Effector CD4-positive, alpha-beta T cell (primary cell): ENCODE measurements at regions not wholly inside any gene's neighbourhood (a gene's known extent, or its start where the extent isn't known, plus 50 kb on each side); places are given as distances from the start of the nearest gene placed in this dataset.

Experiments
- DNase-seq: peaks from one replicate; pipeline ENCODE4 v3.0.0-alpha.2; 2020

DNA sequence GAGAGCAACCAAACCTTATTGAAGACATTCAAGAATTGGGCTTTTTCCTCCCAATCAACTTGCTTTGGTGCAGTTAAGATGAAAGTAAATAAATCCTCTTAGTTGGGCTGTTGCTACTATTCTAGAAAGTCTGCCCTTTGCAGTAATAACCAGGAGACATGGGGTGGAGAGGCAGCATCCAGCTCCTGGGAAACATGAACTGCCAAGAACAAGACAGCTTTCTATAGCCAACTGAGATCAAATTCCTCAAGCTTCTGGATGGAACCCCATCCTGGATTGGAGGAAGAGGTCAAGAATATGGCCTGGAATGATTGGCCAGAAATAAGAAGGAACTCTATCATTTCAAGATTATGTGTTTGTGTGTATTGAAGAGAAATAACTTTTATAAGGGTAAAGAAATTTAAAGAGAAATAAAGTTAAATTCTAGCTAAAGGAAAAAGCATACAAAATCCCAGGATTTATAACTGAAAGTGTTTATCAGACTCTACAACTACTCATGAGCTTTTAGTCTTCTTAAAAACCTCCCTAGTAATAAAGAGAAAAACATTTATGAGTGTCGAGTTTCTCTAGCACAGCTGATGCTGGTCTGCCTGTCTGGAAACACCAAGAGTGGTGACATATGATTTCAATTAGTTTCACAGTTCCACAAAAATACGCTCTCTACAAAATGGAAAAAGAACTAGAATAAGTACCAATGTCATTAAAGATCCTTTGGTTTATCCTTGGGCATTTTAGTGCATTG lies 70.1 kb upstream of the COL1A2 start:
- DNase-seq, result no peak

DNA sequence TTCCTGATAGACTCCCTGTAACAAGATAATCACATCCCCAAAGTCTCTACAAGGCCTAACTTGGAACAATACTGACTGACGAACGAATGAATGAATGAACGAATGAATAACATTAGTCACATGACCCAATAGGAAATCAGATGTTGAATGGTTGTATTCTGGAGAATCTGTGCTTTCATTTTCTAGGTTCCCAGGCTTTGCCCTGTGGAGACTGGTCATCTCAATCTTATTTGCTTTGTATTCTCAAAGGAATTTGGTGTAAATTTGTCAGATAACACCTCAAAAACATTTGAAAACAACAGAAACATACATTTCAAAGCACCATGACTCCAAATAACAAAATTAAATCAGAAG lies 69.6 kb upstream of the COL1A2 start:
- DNase-seq, result no peak

DNA sequence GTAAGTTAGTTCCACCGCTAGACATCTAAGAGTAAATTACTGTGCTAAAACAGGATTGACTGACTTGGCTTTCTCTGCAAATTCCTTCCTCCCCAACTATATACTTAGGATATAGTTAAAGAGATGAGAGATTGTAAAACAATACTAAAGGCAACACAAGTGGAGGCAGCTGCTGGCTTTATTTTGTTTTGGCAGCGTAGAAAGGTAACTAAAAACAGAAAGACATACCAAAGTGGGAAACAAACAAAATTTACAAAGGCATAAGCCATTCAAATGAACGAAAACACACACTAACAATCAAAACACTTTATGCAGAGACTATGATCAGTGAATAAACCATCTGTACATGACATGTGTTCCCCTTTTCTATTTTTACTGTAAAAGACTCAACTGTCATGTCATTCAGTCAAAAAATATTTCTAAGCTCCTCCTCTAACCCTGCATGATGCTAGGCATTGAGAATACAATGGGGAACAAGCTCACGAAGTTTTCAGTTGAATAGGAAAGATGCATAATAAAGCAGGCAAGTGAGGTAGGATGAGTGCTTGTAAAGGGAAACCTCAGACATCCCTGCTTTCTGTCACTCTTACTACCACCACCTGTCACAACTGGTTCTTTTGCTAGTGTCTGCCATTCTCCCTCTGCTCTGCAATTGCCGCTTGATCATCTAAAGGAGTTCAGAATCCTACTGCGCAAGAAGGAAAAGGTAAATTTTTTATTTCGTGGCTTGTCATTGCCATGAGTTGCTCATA lies 64.2 kb upstream of the COL1A2 start:
- no peak for DNase-seq

DNA sequence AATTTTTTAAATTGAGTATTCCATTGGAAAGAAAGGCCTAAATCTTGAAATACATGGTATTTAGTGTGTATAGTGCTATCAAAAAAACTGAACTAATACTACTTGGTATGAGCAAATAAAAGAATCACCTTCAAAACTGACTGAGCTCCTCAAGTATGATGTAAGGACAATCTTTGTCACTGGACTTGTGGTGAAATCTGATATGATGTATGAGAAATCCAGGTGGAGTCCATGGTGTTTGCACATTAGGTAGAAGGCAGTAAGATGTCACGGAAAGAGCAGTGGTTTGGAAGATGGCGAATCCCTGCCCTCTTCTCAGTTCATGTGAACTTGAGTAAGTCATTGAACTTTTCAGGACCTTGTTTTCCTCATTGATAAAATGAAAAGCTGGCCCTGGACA lies 62.1 kb upstream of the COL1A2 start:
- DNase-seq, result no peak

DNA sequence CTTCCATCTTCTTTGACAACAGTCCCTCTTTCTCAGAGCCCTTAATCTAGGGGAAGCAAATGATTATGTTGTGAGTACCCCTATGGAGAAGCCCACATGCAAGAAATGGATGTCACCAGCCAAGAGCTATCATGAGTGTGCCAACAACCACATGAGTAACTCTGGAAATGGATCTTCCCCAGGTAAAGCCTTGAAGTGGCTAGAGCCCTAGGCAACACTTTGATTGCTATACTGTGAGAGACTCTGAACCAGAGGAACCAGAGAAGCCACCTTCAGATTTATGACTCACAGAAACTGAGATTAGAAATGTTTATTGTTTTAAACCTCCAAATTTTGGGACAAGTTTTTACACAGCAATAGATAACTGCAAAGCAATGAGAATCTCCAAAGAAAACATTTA lies 60.9 kb upstream of the COL1A2 start:
- DNase-seq, result no peak

DNA sequence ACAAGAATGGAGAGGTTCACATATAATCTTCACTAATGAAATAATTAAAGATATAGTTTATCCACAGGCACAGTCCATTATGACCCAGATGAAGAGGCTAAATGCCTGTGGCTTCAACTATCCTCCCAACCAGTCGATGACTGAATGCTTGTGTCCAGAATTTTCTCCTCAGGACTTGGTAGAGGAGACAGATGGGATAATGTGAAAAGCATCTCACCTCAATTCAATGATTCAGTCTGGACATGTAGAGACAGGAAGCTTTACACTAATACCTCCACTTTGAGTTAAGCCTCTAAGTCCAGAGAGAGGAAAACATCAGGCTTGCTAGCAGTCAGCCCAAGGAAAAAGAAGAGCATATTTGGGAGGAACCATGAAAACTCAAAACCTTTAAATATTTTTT lies 59.1 kb upstream of the COL1A2 start:
- DNase-seq, result no peak

DNA sequence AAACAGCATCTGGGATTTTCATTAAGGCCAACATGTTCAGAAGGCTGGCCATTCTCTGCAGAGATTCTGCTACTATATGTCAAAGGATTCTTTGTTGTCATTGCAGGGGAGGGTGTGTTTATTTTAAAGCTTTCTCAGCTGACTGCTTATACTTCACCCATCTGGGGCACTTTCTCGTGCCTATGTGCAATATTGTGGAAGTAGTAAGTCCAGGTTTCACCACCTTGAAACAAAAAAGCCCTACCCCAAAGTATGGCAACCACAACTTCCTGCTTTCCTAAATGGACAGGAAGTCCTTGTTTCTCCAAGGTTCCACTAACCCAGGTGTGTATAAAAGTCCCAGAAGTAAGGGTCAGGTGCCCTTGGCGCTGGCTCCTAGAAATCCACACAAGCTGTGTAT lies 58.7 kb upstream of the COL1A2 start:
- no peak for DNase-seq

DNA sequence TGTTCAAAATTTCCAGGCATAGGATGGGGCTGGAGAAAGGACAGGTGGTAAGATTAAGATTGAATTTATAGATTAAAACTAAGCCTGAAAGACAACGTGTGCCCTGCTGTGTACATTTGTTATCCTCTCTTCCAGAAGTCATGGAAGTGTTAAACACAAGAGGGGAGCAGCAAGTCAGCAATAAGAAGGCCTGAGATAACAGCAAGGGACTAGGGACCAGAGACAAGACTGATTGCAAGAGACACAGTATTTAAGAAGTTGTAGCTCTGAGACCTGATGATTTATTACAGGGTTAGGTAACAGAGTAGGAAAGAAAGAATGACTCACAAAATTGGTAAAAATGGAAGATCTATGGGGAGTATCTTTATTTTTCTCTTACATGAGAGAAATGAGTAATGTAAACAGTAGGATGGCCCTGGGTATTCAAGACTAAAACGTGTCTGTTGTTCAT lies 55.7 kb upstream of the COL1A2 start:
- no peak for DNase-seq

DNA sequence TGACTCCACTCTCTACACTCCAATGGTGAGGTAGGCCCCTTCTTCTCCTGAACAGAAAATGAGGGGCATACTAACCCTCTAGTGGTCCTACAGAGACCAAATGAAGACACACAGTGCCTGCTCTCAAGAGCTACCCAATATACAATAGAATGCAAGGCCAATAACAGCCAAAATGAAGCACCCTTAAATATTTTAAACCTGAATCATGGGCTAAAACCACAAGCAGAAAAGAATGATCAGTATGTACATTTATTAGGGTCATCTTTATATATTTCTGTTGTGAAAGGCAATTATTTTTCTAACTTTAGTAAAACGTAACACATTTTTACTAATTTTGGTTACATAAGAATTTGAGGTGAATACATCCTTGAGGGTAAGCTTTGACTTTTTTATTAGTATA lies 49.9 kb upstream of the COL1A2 start:
- no peak for DNase-seq
